Activated CD4-positive, alpha-beta T cell treated with anti-CD3 and anti-CD28 coated beads for 24 hours (primary cell): ENCODE measurements at regions not wholly inside any gene's neighbourhood (a gene's known extent, or its start where the extent isn't known, plus 50 kb on each side); places are given as distances from the start of the nearest gene placed in this dataset.
"Not testable (repeated sequence)": the region's sequence is repeated elsewhere in the genome, so short reads cannot be mapped to it uniquely, and the experiment has no call there.

Experiments used
- DNase-seq, 2 donors: peaks; one replicate each; pipeline ENCODE4 v3.0.0-alpha.2; 2020; ENCODE audit warnings: low read depth in 2 of 2

GRCh38 chr1:70819231-70819630, 228.4 kb downstream of the PTGER3 start:
- DNase-seq: no peak

GRCh38 chr1:70819785-70820184, 227.8 kb downstream of the PTGER3 start:
- no peak for DNase-seq

- no peak for DNase-seq
Observed at GRCh38 chr1:70820396-70820795, 227.2 kb downstream of the PTGER3 start.

- no peak for DNase-seq
Observed at GRCh38 chr1:70820995-70821394, 226.6 kb downstream of the PTGER3 start.

- DNase-seq: no peak
Observed at GRCh38 chr1:70826428-70826827, 221.2 kb downstream of the PTGER3 start.

GRCh38 chr1:70827030-70827429, 220.6 kb downstream of the PTGER3 start:
- DNase-seq: no peak

GRCh38 chr1:70828177-70828576, 219.4 kb downstream of the PTGER3 start:
- no peak for DNase-seq

GRCh38 chr1:70834365-70834764, 213.3 kb downstream of the PTGER3 start:
- not testable (repeated sequence) for DNase-seq

- DNase-seq: no peak
Observed at GRCh38 chr1:70836456-70836855, 211.2 kb downstream of the PTGER3 start.

- no peak for DNase-seq
Observed at GRCh38 chr1:70840260-70840953, 207.2 kb downstream of the PTGER3 start.

- no peak for DNase-seq
Observed at GRCh38 chr1:70842562-70842961, 205.1 kb downstream of the PTGER3 start.

GRCh38 chr1:70843452-70843851, 204.2 kb downstream of the PTGER3 start:
- DNase-seq: no peak

- no peak for DNase-seq
Observed at GRCh38 chr1:70847013-70847412, 200.6 kb downstream of the PTGER3 start.

GRCh38 chr1:70855203-70855602, 192.4 kb downstream of the PTGER3 start:
- no peak for DNase-seq

- no peak for DNase-seq
Observed at GRCh38 chr1:70856201-70856600, 191.4 kb downstream of the PTGER3 start.

- DNase-seq: no peak
Observed at GRCh38 chr1:70863239-70863638, 184.4 kb downstream of the PTGER3 start.

- DNase-seq: no peak
Observed at GRCh38 chr1:70864302-70864701, 183.3 kb downstream of the PTGER3 start.

GRCh38 chr1:70866542-70867264, 180.9 kb downstream of the PTGER3 start:
- no peak for DNase-seq

- DNase-seq: no peak
Observed at GRCh38 chr1:70871790-70872189, 175.8 kb downstream of the PTGER3 start.

- no peak for DNase-seq
Observed at GRCh38 chr1:70874063-70874462, 173.6 kb downstream of the PTGER3 start.

GRCh38 chr1:70874818-70875217, 172.8 kb downstream of the PTGER3 start:
- DNase-seq: no peak

- DNase-seq: no peak
Observed at GRCh38 chr1:70877343-70877742, 170.3 kb downstream of the PTGER3 start.

- no peak for DNase-seq
Observed at GRCh38 chr1:70887936-70888335, 159.7 kb downstream of the PTGER3 start.
